ENCODE measurements at regions not wholly inside any gene's neighbourhood (a gene's known extent, or its start where the extent isn't known, plus 50 kb on each side); places are given as distances from the start of the nearest gene placed in this dataset.

DNA sequence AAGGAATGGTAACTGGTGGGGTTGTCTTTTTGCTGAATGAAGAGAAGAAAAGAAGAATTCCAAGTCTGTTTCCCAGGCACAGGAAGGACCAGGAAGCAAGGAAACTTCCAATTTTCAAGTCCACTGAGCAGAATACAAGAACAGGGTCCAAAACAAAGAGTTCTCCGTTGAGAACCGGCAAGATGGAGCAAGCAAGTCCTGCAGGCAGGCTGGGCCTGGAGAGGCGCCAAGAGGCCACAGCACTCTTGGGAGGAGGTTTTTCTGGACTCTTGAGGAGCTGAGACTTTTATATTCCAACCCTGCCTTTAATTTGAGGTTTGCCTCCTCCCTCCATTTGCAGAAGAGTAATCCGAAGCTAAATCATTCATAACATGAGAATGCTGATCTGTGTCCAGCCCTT, 224.5 kb downstream of the IKZF2 start:
- DNase-seq (ENCODE audit: low read depth) = peak; percentile 50
- TF ChIP-seq CTCF (IDR thresholded peaks at IDR 0.05; ENCODE audit: insufficient read depth, low read depth, low read length, missing control alignments) = no peak
- no peak overlapping the region for H3K4me3 ChIP-seq (ENCODE audit: low read length)

- peak; percentile 68 for DNase-seq (ENCODE audit: low read depth)
- TF ChIP-seq CTCF (IDR thresholded peaks at IDR 0.05; ENCODE audit: insufficient read depth, low read depth, low read length, missing control alignments) = no peak
- H3K4me3 ChIP-seq (ENCODE audit: low read length) = no peak overlapping the region
Observed at GRCh38 chr2:212923393-212923792, 228.0 kb downstream of the IKZF2 start.

DNA sequence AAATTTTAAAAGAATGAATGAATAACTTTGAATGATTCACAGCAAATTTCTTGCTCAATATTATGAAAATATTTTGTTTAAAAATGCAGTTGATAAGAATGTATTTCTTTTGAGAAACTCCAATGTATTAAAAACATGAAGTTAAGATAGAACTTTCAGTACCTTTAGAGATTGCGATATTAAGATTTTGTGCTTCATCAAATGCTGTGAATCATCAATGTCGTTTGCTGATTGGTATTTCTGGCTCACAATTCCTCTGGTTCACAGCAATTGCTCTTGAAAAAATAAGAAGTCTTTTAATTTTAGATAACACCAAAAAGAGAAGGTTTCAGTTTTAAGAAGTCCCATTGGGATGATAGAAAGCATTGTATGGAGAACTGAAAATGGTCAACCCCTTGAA, 228.7 kb downstream of the IKZF2 start:
- DNase-seq (ENCODE audit: low read depth) = peak; percentile 56

GRCh38 chr2:212921711-212922110, 229.7 kb downstream of the IKZF2 start:
- TF ChIP-seq CTCF (IDR thresholded peaks at IDR 0.05; ENCODE audit: insufficient read depth, low read depth, low read length, missing control alignments) = no peak
- no peak overlapping the region for H3K4me3 ChIP-seq (ENCODE audit: low read length)
- no peak for DNase-seq (ENCODE audit: low read depth)

More for the DNA sequence above, 228.7 kb downstream of the IKZF2 start:
- no peak overlapping the region for H3K4me3 ChIP-seq (ENCODE audit: low read length)
- TF ChIP-seq CTCF (IDR thresholded peaks at IDR 0.05; ENCODE audit: insufficient read depth, low read depth, low read length, missing control alignments) = no peak

DNA sequence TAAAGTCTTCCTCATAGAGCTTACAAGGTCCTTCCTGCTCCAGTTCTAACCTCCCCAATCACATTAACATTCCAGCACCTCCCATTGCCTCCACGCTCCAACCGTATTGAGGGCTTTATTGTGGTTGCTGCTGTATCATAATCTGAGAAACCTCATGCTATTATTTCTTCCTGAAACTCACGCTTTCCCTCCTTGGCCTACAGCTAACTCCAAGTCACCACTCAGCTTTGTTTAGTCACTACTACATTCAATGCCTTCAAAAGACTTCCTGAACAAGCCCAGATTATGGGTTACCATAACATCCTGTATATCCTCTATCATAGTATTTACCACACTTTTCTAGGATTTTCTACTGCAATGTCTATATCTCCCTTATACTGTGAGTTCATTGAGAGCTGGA, 230.4 kb downstream of the IKZF2 start:
- no peak for TF ChIP-seq CTCF (IDR thresholded peaks at IDR 0.05; ENCODE audit: insufficient read depth, low read depth, low read length, missing control alignments)
- no peak overlapping the region for H3K4me3 ChIP-seq (ENCODE audit: low read length)
- DNase-seq (ENCODE audit: low read depth) = peak; percentile 58

- peak; percentile 79 for DNase-seq (ENCODE audit: low read depth)
- no peak for TF ChIP-seq CTCF (IDR thresholded peaks at IDR 0.05; ENCODE audit: insufficient read depth, low read depth, low read length, missing control alignments)
- no peak overlapping the region for H3K4me3 ChIP-seq (ENCODE audit: low read length)
Observed at GRCh38 chr2:212919238-212919637, 232.2 kb downstream of the IKZF2 start.

DNA sequence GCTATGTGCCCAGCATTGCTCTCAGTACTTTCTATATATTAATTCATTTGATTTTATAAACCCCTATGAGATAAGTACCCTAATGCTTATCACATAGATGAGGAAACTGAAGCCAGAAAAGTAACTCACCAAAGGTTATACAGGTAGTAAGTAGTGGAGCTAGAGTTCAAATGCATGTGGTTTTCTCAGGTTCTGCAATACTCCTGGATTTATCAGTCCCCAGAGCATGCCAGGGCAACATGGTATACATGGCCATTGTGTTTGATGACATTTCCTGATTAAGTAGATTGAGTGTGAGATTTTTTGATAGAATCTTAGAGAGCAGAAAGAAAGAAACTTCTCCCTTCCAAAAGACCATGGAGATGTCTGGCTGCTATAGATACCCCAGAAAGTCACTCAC, 233.1 kb downstream of the IKZF2 start:
- no peak for TF ChIP-seq CTCF (IDR thresholded peaks at IDR 0.05; ENCODE audit: insufficient read depth, low read depth, low read length, missing control alignments)
- no peak for DNase-seq (ENCODE audit: low read depth)
- H3K4me3 ChIP-seq (ENCODE audit: low read length) = no peak overlapping the region

Measured in epithelial cell of esophagus (primary cell).